Stimulated activated CD4-positive, alpha-beta T cell treated with anti-CD3 and anti-CD28 coated beads, Interleukin-4, amount 100 ng/mL, for 48 hours (primary cell): ENCODE measurements at regions not wholly inside any gene's neighbourhood (a gene's known extent, or its start where the extent isn't known, plus 50 kb on each side); places are given as distances from the start of the nearest gene placed in this dataset.

ENCODE experiments used
- DNase-seq, 2 donors: peaks; one replicate each; pipeline ENCODE4 v3.0.0-alpha.2; 2020; ENCODE audit warnings: low read depth in 2 of 2

GRCh38 chrX:22662776-22663175 is 337.0 kb upstream of the DDX53 start:
- DNase-seq, result no peak

GRCh38 chrX:22664826-22665225 is 334.9 kb upstream of the DDX53 start:
- no peak for DNase-seq

DNA sequence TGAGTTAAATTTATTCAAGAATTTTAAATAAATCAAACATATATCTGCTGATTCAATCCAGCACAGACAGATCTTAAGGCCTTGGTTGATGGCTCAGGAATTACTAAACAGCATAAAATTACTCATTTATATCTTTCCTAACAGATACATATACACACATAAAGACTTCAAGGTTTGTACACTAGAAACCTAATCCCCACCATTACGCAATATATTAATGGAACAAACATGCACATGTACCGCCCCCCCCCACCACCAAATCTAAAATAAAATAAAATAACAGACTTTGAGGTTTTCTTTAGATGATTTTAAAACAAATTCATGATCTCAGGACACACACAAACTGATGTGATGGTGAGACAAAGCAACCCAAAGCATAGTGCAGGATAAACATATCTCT is 333.9 kb upstream of the DDX53 start:
- DNase-seq, result no peak

GRCh38 chrX:22666441-22666840 is 333.3 kb upstream of the DDX53 start:
- DNase-seq, result no peak

DNA sequence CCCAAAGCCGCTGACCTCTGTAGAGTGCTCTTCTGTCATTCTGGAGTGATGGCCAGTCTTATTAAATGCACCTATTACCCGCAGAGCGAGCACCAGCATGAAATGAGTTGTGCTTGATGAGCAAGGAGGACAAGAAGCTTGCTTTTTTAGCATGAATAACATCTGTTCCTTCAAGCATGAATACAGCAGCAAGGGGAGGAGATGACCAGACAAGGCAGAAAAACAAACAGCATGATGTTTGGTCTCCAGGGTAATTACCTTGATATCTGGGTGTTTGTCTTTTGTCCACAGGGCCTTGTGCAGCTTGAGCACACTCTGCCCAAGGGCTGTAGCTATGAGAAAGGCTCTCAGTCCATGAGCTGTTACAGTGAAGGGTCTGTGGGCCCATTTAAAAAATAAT is 324.8 kb upstream of the DDX53 start:
- DNase-seq, result no peak

- no peak for DNase-seq
Observed at GRCh38 chrX:22686138-22686541, 313.6 kb upstream of the DDX53 start.

DNA sequence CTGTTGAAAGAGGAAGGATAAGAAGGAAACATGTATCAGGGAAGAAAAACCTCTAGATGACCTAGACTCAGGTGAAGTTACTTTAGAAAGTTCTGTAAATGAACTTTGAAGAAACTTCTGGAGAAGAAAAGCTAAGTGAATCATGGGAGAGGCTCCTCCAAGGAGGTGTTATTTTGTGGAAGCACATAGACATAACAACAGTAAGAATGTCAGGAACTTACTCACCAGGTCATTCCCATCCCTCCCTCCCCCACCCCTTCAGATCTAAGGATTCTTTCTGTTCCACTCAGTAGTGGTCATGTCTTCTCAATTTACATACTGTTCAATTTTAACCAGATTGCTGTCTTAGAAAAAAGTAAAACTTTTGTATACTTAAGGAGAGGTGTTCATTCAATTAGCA is 310.5 kb upstream of the DDX53 start:
- DNase-seq, result no peak

GRCh38 chrX:22690116-22690515 is 309.6 kb upstream of the DDX53 start:
- no peak for DNase-seq

- DNase-seq, result no peak
Observed at GRCh38 chrX:22691966-22692565, 307.7 kb upstream of the DDX53 start.

DNA sequence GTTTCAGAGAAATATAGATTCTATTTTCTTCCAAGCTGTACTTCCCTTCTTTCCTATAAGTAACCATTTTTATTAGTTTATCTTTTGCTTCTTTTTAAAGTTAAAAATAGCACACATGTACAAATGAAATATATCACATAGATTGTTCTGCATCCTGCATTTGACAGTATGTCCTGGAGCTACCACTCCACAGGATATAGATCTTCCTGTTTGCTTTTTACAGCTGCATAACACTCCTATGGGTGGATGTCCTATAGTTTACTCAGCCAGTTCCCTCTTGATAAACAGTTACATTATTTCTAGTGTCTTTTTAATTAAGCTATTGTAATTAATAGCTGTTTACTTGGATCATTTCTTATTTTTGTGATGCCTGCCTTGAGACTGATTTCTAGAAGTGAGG is 301.6 kb upstream of the DDX53 start:
- DNase-seq, result no peak

DNA sequence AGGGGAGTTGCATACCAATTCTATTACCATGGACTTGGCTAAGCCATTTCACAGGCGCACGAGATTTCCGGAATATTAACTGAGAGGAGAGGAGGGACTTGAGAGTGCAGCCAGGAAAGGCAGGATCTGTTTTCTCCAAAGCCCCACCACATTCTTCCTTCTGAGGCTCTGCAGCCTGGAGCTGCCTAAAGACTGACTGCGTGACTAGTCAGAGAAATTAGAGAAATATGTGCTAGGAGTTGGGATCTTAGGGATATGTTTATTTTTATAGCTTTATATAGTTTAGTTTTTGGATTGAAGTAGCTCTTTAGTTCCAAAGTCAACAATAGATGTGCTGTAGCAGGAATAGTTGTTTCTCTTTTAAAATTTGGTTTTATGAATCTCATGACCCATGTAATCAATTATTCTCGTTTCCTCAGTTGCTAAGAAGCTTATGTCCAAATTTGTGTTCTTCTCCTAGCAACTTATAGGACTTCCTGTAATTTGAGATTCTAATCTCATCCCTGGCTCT is 300.1 kb upstream of the DDX53 start:
- no peak for DNase-seq

DNA sequence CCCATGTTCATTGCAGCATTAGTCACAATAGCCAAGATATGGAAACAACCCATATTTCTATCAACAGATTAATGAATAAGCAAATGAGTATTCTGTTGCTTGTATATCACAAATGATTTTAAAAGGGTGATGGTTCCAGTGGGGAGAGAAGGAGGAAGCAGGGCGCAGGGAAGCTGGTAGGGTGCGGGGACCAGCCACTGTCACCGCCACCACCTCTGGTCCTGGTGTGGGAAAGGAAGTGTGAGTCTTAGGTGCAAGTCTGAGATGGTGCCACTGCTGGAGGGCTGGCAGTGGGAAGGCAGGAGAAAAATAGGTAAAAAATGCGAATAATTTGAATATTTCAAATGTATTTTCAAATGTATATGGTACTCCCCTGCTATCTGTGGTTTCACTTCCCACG is 286.8 kb upstream of the DDX53 start:
- DNase-seq, result no peak

GRCh38 chrX:22730542-22730941 is 269.2 kb upstream of the DDX53 start:
- DNase-seq, result no peak

DNA sequence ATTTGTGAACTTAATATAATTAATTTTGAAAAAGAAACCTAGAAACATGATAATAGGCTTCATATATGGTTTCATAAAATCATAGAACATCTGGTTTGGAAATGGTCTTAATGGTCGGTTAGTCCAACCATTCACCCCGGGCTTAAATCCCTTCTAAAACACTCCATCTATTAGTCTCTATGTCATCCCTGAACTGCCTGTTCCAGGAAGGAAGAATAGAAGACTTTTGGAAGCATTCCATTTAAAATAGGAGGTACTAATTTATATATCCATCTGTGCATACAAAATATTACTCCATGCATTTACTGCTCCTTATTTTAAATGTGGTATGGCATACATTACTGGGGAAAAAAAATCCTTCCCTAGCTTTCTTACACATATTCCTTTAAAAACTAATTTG is 262.2 kb upstream of the DDX53 start:
- DNase-seq, result no peak

DNA sequence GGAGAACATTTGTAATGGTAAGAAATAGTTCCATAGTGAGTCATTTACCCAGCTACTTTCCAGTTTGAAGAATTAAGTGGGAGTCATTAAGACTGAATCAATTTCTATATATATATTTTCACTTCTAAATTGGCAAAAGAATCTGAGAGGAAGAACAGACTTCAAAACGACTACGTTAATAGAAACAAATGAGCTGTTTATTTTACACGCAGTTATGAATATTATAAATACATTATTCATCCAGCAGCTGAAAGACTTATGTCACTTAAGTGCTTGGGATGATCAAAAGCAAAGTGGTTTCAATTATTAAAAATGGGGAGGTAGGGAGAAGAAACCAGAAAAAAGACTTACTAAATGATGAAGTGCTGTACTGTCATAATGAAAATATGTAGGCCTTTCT is 260.5 kb upstream of the DDX53 start:
- no peak for DNase-seq

DNA sequence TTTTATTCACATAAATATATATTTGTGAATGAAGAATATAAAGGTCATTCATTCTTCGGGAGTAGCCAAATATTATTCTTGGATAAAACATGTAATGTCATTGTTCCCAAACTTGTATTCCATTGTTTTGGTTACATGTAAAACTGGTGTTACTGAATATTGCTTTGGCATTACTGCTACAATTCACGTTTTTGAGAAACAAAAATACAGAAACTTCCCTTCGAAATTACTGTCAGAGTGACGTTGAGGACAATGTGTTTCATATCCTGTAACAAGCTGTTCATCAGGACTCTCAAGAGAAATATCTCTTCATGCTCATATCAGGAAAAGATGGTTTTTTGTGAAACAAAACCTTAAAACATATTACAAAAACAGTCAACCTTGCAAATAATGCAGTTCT is 258.9 kb upstream of the DDX53 start:
- no peak for DNase-seq

- DNase-seq, result no peak
Observed at GRCh38 chrX:22742174-22742573, 257.6 kb upstream of the DDX53 start.

- no peak for DNase-seq
Observed at GRCh38 chrX:22746081-22746480, 253.7 kb upstream of the DDX53 start.

DNA sequence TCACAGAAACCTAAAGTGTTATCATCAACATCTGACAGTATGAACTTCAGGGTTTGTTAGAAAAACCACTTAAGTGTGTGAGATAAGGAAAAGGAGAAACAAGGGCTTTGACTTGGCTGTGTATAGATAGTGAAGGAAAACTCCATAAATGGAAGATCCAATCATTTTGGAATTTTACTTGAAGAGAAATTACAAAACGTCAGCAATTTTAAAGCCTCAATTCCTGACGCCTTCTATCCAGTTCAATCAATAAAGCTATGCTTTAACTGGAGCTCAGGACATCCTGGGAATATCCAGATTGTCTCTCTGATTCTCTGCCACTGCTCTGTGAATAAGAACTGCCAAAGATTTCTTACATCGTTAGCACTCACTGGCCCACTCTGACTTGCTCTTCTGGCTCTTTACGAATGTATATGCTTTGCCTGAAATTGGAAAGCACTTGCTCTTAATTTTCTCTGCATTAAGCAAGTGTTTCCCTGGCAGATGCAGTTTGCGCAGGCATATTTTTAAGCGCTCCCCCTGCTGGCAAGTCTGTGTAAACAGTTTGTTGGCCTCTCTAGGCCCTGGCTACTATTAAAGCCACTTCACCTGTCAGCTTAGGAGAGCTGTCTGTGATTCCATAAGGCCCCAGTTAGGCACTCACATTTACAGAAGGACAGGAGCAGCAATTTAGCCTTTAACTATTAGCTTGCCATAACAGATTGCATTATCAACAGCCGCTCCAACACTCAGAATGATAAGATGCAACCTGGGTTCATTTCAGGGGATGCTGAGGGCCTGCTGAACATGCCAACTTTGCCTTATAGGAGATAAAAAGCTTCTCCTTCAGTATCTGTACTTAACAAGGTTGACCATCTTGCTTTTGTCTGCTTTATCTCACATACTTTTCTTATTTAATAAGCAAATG is 251.4 kb upstream of the DDX53 start:
- DNase-seq, result peak; percentile 3 to 21

DNA sequence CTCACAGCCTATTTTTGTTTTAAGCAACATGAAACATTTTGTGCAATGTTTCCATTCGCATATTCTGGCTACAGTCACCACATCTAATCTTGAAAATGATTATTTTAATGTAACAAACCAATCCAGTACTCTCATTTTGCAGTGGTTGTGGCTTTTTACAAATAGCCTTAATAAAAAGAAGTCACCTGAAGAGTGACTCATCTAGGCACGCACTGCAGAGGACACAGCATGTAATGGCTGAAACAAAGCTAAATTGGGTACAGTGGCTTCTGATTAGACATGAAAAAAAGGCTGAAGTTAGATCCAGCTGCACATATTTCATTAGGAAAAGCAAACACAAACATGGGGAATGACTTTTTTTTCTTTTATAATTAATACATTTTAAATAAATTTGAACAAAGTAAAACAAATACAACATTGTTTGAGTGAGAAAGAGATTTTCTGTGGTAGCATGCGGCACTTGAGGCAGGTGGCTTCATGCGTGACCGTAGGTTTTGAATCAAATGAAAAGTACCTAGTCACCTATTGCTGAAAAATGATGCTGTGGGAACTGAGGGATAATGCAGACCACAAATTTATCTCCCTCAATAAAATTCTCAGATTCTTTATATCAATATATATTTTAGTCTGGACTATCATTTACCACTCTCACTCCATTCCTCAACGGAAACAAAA is 240.8 kb upstream of the DDX53 start:
- DNase-seq, result no peak

DNA sequence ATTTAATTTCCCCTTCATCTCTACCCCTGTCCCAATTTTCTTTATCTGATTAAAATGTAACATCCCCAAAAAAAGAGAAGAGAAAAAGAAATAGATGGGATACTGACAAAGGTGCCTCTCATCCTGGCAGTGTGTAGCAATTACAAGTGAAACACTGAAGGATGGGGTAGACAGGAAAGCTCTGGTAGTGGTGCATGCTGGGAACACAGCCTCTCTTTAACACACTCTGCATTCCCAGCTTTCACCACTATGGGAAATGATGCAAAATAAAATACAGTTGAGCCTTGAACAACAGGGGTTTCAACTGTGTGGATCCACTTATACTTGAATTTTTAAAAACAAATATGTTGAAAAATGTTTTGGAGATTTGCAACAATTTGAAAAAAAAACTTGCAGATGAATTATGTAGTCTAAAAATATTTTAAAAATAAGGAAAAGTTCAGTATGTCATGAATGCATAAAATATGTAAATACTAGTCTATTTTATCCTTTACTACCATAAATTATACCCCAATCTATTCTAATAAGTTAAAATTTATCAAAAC is 239.2 kb upstream of the DDX53 start:
- DNase-seq, result no peak

DNA sequence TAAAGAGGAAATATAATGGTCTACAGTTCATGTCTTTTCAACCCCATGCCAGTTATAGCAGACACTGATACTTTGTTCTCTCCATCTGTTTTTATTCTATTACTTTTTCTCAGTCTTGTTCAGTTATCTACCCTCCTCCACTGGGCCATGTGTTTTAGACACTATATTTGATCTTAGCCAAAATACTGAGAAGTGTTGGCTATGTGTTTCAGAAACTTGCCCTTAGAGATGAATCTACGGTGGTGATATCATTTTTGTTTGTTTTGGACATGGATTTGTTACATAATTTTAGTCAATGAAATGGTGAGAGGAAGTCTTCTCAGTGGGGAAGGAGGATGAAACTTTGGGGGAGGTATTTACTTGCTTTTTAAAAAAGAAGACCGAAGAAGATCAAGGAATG is 211.5 kb upstream of the DDX53 start:
- DNase-seq, result no peak
